ENCODE measurements at regions not wholly inside any gene's neighbourhood (a gene's known extent, or its start where the extent isn't known, plus 50 kb on each side); places are given as distances from the start of the nearest gene placed in this dataset.

DNA sequence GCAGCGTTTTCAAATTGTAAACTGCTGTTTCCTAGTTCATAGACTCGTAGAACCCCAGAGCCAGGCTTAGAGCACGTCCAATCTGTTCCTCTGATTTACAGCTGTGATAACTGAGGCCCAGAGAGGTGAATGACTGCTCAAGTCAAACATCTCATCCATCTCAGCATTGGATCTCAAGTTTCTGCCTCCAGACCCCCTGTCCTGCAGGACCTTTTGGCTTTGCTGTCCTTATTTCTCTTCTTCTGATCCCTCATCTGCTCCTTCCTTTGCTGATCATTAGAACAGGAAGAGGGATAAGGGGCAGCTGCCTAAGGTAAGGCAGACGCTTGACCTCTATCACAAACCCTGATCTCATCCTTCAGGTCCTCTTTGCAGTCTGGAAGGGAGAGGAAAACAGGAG, 58.5 kb upstream of the CREB1 start:
- Histone ChIP-seq H3K36me3 (no peaks in the 10 kb centered on the region), H3K27me3 (no peaks in the 10 kb centered on the region), H3K9me3 (no peaks in the 10 kb centered on the region), H3K4me1 (peaks cover 0 to 29% (median 15%) of the 10 kb centered on the region in 4 donors), H3K27ac (no peak overlapping the region), H3K4me3 (no peak overlapping the region)
- DNase-seq, result no peak
- intact Hi-C loops (cut with DNase I; ENCODE audit: low total_unique reads), result no loop called here
- WGBS, 5 donors, result 77 to 93% (median 87%) methylated on average over 4 of the region's 4 CpGs
- TF ChIP-seq CTCF (IDR thresholded peaks at IDR 0.05) (no peak), POLR2AphosphoS5 (IDR thresholded peaks at IDR 0.05) (no peak), EP300 (IDR thresholded peaks at IDR 0.05) (no peak), POLR2A (IDR thresholded peaks at IDR 0.05) (no peak)

DNA sequence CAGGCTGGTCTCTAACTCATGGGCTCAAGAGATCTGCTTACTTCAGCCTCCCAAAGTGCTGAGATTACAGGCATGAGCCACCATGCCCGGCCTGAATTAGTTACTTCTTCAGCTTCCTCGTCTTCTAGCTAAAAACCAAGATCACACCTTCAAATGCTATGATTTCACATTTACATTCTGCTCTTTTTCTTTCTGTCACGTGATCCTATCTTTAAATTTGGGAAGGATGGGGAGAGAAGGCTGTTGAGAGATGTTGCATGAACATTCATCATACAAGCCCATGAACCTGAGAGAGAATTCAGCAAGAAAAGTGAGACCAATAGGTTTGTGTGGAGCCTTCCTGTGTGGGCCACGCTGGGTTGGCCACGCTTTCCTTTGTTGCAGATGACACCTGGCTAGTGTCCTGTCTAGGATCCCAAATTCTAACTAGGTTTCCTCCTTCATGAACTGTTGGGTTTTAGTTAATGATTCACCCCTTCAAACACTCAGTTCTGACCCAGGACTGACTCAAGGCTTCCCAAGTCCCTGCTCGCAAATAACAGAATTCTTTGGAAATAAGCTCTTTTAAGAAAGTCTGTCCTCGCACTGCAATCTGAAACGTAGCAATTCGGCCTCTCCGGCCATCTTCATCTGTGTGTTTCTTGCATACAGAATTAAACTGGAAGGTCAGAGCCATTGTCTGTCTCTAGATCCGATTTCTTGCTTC, 57.3 kb upstream of the CREB1 start:
- intact Hi-C loops (cut with DNase I; ENCODE audit: low total_unique reads), result no loop called here
- H3K27ac ChIP-seq, result peak overlapping the region in 3 of 5 donors; percentile 21 to 39 (median 27)
- WGBS, 5 donors, result 71 to 79% (median 73%) methylated on average over 11 of the region's 11 CpGs

GRCh38 chr2:207473049-207473930, 56.5 kb upstream of the CREB1 start:
- H3K4me1 ChIP-seq, result peaks cover 0 to 29% (median 15%) of the 10 kb centered on the region in 4 donors
- H3K27me3 ChIP-seq, result no peaks in the 10 kb centered on the region
- 10 to 17% (median 12%) methylated on average over 9 of the region's 9 CpGs for WGBS, 5 donors
- peak overlapping the region in 3 of 5 donors; percentile 21 to 39 (median 27) for H3K27ac ChIP-seq
- no peak for TF ChIP-seq EP300 (IDR thresholded peaks at IDR 0.05)
- TF ChIP-seq CTCF (IDR thresholded peaks at IDR 0.05), result peak in 4 of 7 experiments; percentile 37 to 61 (median 46)
- TF ChIP-seq POLR2AphosphoS5 (IDR thresholded peaks at IDR 0.05), result peak in 1 of 3 donors; percentile 30
- peak; percentile 33 to 85 for DNase-seq
- intact Hi-C loops (cut with DNase I; ENCODE audit: low total_unique reads), result no loop called here
- H3K4me3 ChIP-seq, result peak overlapping the region in 3 of 4 donors; percentile 9 to 24 (median 9)
- no peaks in the 10 kb centered on the region for H3K9me3 ChIP-seq
- H3K36me3 ChIP-seq, result no peaks in the 10 kb centered on the region

More for the DNA sequence above, 57.3 kb upstream of the CREB1 start:
- DNase-seq, result no peak
- Histone ChIP-seq H3K9me3 (no peaks in the 10 kb centered on the region), H3K4me3 (peak overlapping the region in 1 of 4 donors; percentile 9), H3K27me3 (no peaks in the 10 kb centered on the region), H3K36me3 (no peaks in the 10 kb centered on the region), H3K4me1 (peaks cover 0 to 29% (median 15%) of the 10 kb centered on the region in 4 donors)
- TF ChIP-seq CTCF (IDR thresholded peaks at IDR 0.05), result no peak
- TF ChIP-seq EP300 (IDR thresholded peaks at IDR 0.05), result no peak
- TF ChIP-seq POLR2A (IDR thresholded peaks at IDR 0.05), result no peak
- no peak for TF ChIP-seq POLR2AphosphoS5 (IDR thresholded peaks at IDR 0.05)

DNA sequence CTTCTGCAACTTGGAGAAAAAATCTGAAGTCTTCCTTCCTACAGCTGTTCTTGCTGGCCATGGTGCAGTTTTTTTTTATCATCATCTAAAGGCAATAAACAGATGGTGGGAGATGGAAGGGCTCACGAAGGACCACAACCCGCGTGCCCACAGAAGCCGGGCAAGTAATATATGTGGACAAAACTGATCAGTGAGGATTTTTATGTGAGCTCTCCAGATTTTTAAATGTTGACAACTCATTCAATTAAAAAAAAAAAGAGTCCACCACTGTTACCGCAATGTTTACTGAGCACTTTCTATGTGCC, 55.9 kb upstream of the CREB1 start:
- 67 to 77% (median 74%) methylated on average over 5 of the region's 5 CpGs for WGBS, 5 donors
- TF ChIP-seq CTCF (IDR thresholded peaks at IDR 0.05), result no peak
- no peak for TF ChIP-seq EP300 (IDR thresholded peaks at IDR 0.05)
- no peak for TF ChIP-seq POLR2AphosphoS5 (IDR thresholded peaks at IDR 0.05)
- no peak for TF ChIP-seq POLR2A (IDR thresholded peaks at IDR 0.05)
- no peaks in the 10 kb centered on the region for H3K9me3 ChIP-seq
- no peaks in the 10 kb centered on the region for H3K27me3 ChIP-seq
- peak overlapping the region in 1 of 5 donors; percentile 39 for H3K27ac ChIP-seq
- H3K4me3 ChIP-seq, result no peak overlapping the region
- H3K36me3 ChIP-seq, result no peaks in the 10 kb centered on the region
- intact Hi-C loops (cut with DNase I; ENCODE audit: low total_unique reads), result no loop called here
- DNase-seq, result no peak
- peaks cover 0 to 29% (median 15%) of the 10 kb centered on the region in 4 donors for H3K4me1 ChIP-seq

Measured in stomach (tissue), 8 donors.